ENCODE measurements at regions not wholly inside any gene's neighbourhood (a gene's known extent, or its start where the extent isn't known, plus 50 kb on each side); places are given as distances from the start of the nearest gene placed in this dataset.

GRCh38 chr1:25033828-25034705, 104.0 kb upstream of the RUNX3 start:
- no peak for DNase-seq

- DNase-seq, result no peak
These were observed 103.2 kb upstream of the RUNX3 start for GRCh38 chr1:25033030-25033827.

- DNase-seq, result peak; percentile 7
These were observed 102.0 kb upstream of the RUNX3 start for GRCh38 chr1:25031966-25032667.

- no peak for DNase-seq
These were observed 101.5 kb upstream of the RUNX3 start for GRCh38 chr1:25031601-25031965.

- DNase-seq, result no peak
These were observed 100.9 kb upstream of the RUNX3 start for GRCh38 chr1:25030674-25031589.

- DNase-seq, result no peak
These were observed 99.9 kb upstream of the RUNX3 start for GRCh38 chr1:25030012-25030411.

GRCh38 chr1:25028907-25029599, 99.0 kb upstream of the RUNX3 start:
- no peak for DNase-seq

GRCh38 chr1:25028587-25028906, 98.5 kb upstream of the RUNX3 start:
- DNase-seq, result no peak

- no peak for DNase-seq
These were observed 97.9 kb upstream of the RUNX3 start for GRCh38 chr1:25027822-25028586.

- DNase-seq, result no peak
These were observed 96.8 kb upstream of the RUNX3 start for GRCh38 chr1:25026730-25027450.

GRCh38 chr1:25026304-25026703, 96.2 kb upstream of the RUNX3 start:
- DNase-seq, result no peak

- DNase-seq, result no peak
These were observed 94.7 kb upstream of the RUNX3 start for GRCh38 chr1:25024615-25025350.

- no peak for DNase-seq
These were observed 93.8 kb upstream of the RUNX3 start for GRCh38 chr1:25023826-25024225.

GRCh38 chr1:25023190-25023578, 93.1 kb upstream of the RUNX3 start:
- no peak for DNase-seq

GRCh38 chr1:25022361-25023189, 92.5 kb upstream of the RUNX3 start:
- no peak for DNase-seq

- no peak for DNase-seq
These were observed 91.6 kb upstream of the RUNX3 start for GRCh38 chr1:25021591-25022215.

GRCh38 chr1:25020851-25021590, 90.9 kb upstream of the RUNX3 start:
- DNase-seq, result no peak
